GM18909 (cell line): ENCODE measurements at regions not wholly inside any gene's neighbourhood (a gene's known extent, or its start where the extent isn't known, plus 50 kb on each side); places are given as distances from the start of the nearest gene placed in this dataset.

Experiments used
- ATAC-seq: cut with Tn5 transposase; IDR thresholded peaks from one replicate; pipeline ENCODE4 v1.9.1; 2021; ENCODE audit warnings: mild to moderate bottlenecking; ENCODE audit not compliant: unreplicated experiment, poor library complexity

DNA sequence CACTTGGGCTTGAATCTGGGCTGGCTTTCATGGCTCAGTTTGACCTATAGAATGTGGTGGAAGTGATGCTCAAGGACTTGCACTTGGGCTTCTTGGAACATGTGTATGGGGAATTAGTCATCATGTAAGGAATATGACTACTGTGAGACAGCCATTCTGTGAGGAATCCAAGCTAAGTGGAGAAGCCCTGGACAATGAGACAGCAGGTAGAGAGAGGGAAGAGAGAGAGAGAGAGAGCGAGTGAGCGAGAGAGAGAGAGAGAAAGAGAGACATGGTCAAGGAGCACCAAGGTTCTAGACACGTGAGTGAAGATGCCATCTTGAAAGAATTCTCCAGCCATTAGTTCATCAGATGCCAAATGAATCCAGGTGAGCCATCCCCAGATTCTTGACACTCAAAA is 261.6 kb upstream of the SORL1-AS1 start:
- no peak for ATAC-seq

DNA sequence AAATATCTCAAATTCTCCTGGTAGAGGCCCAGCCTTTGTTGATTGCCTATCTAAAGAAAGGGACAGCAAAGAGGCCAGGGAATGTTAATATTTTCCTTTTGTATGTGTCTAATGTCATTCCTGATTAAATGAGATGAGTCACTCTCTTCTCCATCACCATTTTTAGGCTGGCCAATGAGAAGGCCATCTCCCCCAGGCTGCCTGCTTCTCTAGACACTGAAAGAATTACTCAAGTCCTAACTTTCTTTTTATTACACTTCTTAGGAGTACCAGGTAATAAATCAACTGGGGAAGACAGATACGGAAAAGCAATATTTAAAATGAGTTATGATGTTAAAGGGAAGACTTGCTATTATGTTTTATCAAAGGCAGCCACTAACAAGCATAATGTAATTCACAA is 259.2 kb upstream of the SORL1-AS1 start:
- ATAC-seq: no peak

DNA sequence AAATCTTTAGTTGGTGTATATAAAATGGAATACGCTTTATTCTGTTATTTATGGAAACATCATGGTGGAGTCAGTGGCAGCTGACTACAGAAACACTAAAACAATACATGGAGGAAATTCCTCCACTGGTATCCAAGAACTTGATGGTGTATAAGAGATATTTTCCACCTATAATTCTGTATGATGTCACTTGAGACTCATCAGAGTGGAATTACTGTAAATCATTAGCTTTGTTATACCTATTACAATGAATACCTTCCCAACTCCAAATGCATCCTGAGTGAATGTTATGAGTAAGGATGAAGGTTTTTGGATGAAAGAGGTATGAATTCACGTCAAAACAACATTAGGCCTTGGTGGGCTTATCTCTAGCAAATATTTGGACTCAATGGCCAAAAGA is 258.5 kb upstream of the SORL1-AS1 start:
- ATAC-seq: no peak

DNA sequence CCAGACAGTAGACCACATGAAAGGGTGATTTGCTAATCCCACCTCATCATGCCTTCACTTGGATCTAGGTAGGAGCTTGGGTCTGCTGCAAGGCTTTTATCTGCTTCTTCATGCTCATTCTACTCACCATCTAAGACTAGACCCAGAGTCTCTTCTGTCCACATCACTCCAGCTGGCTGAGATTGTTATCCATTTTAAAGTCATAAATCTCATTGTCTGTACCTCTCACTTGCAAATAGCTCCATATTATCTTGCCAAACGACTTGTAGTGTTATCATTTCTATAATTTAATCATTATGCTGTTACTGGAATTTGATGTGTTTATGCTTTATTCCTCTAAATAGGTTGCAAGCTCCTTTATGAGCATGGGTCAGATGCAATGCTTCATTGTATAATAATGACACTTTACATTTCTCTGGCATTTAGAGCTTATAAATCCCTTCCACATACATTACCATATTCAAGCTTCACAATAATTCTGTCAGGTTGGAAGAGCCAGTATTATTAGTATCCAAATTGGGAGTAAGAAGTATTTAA is 254.2 kb upstream of the SORL1-AS1 start:
- ATAC-seq: no peak

DNA sequence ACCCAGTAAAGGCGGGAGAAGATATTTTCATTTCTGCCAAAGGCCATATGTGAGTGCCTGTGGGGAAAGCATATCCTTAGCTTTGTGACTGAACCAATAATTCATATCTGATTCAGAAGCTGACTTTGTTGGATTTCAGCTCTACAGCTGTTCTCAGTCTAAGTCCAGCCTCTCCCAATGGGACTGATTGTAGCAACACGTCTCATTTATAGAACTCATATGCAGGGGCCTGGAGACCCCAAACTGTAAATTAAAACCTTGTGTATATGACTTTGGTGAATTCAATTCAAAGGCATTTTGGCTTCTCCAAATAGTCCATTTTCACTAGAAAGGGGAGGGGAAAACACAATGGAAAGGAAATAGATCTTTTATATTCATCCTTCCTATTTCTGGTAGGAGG is 250.4 kb upstream of the SORL1-AS1 start:
- ATAC-seq: no peak

DNA sequence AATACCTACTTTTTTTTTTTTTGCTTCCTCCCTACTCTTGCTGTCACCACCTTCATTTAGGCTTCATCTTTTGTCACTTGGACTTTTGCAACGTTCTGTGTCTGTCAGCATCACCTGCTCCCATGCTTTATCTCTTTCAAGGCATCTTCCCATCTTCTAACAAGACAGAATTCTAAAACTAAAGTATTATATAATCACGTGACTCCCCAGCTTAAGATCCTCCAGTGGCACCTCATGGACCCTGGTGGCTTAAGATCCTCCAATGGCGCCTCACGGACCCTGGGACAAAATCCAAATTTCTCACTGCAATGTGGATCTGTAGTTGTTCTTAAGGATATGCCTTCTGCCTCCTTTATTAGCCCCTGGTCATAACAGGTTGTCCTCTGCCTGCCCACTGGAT is 248.2 kb upstream of the SORL1-AS1 start:
- ATAC-seq: no peak

DNA sequence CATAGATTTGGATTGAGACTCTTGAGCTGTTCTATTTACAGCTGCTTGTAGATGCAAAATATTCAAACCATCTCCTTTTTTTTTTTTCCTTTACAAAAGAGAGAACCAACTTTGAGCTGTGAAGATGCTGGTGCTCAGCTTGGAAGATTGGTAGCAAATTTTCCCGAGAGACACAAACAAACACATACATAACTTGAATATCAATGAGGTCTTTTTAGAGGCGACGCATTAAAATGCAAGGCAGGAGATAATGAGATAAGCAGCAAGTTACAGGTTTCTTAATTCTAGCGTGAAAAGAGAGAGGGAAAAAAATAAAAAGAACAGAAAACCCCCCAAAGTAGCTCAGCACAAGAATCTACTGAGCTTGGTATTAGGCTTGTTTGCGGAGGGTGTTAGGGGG is 247.0 kb upstream of the SORL1-AS1 start:
- ATAC-seq: no peak

DNA sequence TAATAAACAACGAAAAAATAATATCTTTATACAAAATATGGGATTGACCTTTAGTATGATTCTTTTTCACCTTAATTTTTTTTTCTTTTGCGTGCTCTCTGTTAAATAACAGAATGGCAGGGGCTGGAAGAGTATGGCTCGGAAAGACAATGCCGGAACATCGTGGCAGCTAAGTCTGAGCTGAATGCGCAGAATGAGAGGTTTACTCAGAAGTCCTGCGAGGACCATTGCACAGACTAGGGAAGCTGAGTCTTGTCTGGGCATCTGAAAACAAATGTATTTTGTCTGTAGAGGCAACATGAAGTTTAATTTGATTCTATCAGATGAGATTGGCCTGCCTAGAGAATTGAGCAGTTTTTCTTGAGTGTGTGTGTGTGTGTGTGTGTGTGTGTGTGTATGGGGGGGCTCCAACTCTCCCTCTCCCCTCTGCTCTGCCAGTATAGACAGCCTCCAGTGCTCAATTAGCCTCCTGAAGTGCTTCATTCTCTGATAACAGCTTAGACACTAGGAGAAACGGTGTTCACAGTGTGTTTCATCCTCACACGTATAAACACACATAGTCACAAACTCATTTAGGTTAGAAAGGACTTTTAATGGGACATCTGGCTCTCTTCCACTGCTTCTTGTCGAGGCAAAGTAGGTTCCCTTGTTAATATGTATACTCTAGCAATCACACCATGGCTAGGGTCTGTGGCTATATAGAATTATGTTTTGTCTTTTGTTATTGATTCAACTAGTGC is 244.3 kb upstream of the SORL1-AS1 start:
- ATAC-seq: no peak

DNA sequence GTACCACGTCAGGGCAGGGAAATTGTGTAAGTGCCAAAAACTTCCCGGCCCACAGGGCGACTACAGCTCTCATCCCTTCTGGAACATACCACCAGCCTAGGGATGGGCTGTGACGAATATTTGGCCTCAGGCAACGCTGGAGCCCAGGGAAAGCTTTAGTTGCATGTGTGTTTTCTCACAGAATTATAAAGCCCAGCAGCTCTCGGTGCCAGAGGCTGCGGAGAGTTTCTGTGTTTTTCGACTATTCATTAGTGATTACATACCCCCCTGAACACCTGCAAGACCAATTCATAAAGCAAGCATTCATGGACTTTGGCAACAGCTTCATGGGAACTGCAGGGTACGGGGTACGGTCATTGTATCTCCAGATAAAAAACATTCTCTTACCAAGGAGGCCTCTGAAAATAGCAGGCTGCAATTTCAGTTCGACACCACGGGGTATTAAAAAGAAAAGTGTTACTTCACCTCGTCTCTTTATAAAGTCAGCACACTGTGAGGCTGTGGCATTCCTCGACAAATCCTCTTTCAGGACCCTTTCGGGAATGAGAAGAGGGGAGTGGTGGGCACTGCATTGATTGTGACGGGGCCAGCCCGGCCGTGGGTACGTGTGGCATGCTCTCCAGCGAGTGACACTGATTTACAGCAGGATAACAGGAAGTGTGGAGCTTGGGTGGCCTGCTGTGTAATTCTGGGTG is 243.6 kb upstream of the SORL1-AS1 start:
- no peak for ATAC-seq

DNA sequence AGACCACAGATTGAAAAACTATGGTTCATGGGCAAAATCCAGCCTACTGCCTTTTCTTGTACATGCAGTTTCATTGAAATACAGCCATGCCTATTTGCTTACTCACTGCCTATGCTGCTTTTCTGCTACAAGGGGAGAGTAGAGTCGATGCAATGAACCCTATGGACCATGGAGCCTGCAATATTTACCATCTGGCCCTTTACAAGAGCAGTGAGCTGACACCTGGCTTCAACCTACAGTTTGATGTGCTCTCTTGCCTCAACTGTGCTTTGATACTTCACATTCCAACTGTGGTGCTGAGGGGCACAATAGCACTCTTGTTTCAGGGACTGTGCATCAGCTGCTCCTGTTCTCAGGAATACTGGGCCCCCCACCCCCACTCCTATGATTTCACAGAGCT is 239.5 kb upstream of the SORL1-AS1 start:
- no peak for ATAC-seq

DNA sequence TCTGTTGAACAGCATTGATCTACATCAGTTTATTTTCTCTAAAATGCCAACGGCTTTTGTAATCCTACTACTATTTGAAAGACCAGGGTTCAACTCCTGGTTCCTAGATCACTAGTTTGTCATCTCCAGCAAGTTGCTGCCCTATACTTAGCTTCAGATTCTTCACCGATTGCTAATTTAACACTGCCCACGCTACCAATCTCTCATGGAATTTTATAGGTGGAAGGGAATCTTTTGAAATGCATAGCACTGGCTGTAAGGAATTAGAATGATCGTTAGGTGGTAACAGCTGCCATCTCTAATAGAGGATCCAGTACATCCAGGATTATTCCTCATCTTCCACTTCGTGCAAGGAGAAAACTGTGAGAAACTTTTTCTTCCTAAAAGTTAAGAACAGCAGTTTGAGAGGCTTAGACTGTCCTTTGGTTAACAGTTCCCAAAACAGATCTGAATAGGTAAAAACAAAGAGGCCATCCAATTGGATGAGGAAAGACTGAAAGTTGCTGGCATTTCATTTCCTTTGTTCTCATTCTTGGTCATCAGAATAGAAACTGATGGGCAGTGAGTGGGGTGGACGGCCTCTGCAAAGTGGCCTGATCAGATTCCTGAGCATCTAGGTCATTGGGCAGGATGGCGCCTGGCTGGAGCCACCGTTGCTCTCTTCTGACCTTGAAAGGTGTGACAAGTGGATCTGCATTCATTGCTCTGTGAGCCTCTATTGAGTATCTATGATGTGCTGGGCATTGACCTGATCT is 236.3 kb upstream of the SORL1-AS1 start:
- ATAC-seq: no peak

DNA sequence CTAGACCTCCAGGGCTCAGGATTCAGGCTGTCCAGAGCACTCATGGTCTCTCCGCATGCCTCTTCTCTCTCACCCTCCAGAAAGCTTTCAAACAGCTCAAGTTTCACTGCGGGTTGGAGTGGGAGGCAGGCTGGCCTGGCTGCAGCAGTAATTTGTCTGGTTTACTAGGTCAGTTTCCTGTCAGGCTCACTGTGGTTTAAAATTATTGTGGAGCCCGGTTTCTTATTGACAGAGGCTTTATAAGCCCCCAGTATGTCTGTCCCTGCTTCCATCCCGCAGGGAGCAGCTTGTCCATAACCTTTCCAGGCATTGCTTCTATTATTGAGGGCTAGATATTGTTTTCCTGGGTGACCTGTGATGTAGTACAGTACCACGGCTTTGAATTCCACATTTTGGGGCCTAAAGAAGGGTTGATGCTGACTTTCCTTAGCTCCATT is 235.3 kb upstream of the SORL1-AS1 start:
- no peak for ATAC-seq

DNA sequence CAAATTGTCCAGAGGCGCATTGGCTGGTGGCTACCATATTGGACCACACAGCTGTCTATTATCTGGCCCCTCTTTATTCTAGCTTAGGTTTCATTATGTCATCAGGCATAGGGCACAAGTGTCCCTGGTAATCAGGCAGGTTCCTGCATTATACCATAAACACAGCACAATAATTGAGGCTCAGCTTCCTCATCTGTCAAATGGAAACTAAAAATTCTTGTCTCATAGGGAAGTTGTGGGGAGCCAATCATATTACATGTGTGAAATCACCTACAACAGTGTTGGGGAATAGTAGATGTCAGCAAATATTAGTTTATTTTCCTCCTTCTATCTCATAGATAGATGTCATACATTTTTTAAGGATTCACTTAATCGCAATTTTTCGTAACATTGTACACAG is 231.0 kb upstream of the SORL1-AS1 start:
- no peak for ATAC-seq
